SK-N-MC (cell line): ENCODE measurements at regions not wholly inside any gene's neighbourhood (a gene's known extent, or its start where the extent isn't known, plus 50 kb on each side); places are given as distances from the start of the nearest gene placed in this dataset.

Experiments
- EZH2 ChIP-seq: fragments of 200-600 bp; sonication (generic); IDR thresholded peaks from one replicate; pipeline ENCODE4 v1.6.1; 2017; ENCODE audit warnings: antibody characterized with exemption
- FOXP2 ChIP-seq: optimal IDR thresholded peaks from 2 replicates; pipeline ENCODE3; 2011; ENCODE audit warnings: mild to moderate bottlenecking, moderate library complexity; ENCODE audit not compliant: insufficient read depth; ENCODE audit errors: extremely low read length, control extremely low read depth

DNA sequence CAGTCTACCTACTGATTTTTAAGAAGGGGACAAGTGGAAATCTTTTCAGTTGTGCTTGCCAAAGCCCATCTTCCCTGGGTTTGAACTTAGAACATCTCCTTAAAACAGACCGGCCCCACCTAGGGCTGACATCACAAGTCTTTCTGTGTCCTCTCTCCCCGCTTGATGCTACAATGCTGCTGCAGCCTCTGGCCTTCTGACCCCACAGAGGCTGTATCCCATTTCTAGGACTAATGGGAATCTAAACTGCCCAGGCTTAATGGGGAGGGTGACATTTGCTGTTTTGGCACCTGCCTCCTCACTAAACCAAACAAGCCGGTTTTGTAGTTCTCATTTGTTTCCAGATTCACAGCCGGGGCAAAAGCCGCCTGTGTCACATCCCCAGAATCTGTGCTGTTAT, 121.3 kb upstream of the CADM1 start:
- TF ChIP-seq FOXP2 (no peak), EZH2 (no peak)
